HG02571 (cell line): ENCODE measurements at regions not wholly inside any gene's neighbourhood (a gene's known extent, or its start where the extent isn't known, plus 50 kb on each side); places are given as distances from the start of the nearest gene placed in this dataset.

Experiments
- ATAC-seq: cut with Tn5 transposase; IDR thresholded peaks from one replicate; pipeline ENCODE4 v1.9.1; 2021; ENCODE audit warnings: mild to moderate bottlenecking, moderate library complexity; ENCODE audit not compliant: unreplicated experiment

DNA sequence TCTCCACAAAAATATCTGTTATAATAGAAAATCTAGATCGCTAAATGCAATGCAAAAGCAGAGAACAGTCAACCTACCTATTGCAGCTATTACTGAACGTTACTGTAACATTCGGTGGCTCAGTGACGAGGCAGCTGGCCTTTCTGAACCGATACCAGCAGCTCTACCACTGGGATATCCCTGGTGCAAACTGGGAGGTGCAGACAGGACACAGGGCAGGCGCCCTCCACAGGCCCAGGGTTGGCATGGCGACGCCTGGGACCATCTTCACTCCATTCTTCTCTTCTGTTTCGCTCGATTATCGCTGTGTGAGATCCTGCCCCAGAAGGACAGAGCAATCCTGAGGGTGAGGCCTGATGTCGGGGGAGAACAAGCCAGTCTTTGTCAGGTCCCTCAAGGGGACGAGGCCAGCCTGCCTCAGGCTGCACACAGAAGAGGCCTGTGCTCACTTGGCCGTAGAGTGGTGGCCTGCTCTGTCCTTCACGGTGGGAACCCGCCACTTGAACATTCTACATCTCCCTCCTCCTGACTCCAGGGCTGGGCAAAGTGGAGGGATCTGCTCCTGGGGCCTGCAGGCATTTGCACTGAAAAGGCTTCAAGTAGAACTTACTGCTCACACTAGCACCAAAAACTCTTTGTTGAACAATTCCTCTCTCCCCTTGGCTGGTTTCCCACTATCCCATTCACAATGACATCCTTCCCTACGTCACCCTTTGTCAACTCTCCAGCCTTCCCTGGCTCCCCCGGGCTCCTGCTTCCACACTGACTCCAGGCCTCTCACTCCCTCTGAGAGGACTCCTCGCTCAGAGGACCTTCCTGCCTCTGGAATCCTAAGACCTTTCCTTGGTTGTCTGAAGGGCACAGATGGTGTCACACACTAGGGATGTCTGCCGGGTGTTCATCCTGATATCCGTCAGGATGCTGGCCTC lies 49.7 kb downstream of the CYRIA start:
- no peak for ATAC-seq

DNA sequence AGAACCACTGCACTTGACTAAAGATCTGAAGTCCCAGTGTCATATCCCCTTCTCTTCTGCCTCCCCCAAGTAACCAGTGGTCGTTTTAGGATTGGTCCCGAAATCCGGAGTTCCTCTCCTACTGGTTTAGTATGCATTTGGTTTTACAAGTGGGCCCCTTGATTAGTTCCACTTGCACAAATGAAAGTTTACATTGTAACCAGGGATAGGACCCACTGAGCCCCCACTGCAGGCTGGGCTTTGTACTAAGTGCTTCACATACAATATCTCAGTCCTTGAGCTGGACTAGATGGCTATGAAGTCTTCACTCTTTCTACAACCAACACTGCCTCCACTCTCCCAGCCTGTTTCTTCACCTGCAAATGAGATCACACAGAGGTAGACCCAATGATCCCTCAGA lies 50.4 kb downstream of the CYRIA start:
- no peak for ATAC-seq

DNA sequence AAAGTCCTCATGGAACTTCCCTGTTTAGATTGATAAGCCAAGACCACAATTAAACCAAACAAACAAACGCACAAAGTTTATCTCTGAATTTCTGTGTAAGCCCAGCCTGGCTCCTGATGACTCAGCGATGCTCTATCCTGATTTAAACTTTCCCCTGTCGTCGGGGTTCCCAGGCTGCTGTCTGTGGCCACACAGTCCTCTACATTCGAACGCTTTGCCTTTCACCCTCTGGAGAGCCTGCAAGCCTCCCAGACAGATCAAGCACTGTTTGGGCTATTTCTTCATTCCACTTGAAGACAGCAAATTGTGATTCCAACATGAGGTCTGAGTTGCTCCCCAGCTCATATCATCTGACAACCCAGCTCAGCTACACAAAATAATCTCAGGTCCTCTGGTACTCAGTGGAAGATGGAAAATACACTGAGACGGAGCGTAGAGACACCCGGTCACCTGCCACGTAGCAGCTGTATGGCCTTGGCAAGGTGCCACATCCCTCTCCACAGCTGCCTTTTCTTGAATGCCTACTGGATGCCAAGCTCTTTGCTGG lies 51.2 kb downstream of the CYRIA start:
- ATAC-seq = no peak

DNA sequence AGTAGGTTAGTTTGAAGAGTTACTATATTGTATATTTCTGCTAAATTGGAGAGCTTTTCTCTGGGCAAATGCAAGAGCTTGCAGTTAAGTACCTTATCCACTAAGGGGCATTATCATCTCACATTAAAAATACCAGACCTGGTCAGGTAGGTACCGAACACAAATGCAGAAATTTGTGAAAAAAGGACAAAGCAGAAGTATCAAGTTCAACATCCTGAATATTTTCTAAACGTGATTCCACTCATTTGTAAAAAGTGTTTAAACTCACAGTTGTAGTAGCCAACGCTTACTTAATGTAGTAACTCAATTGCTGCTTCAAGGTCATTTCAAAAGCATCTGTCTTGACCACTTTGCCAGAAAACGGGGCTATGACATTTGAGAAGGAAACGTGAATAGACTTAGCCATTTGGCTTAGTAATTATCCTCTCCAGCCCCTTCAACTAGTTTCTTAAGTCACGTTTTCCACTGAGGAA lies 52.1 kb downstream of the CYRIA start:
- ATAC-seq = no peak

DNA sequence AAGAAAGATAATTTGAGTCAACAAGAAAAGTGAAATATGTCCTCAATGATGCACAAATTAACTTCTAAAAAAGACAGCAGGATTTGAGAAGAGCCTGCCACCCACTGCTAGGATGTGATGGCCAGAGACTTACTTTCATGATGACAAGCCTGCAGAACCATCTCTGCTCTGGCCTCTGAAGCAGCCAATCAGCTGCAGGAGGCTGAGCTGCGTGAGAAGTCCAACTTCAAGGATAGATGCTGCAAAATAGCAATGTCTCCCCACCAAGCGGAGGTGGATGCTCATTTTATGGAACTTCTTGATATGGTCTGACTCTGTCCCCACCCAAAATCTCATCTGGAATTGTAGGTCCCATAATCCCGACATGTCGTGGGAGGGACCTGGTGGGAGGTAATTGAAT lies 53.1 kb downstream of the CYRIA start:
- no peak for ATAC-seq

DNA sequence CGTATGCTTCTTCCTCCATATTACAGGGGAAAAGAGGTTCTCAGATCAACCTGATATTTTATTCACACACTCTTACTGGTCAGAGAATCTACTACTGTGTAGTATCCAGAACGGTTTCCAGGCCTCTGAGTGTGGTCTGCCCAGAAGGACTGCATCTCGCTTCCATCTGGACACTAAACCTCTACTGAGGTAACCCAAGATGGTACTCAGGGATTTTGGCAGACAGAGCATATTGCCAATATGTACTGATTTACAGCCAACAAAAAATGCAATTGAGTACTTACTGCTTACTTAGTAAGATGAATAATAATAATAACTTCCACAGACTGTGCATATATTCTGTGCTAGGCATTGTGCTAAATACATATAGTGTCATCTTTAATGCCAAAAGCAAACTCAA lies 55.8 kb downstream of the CYRIA start:
- no peak for ATAC-seq

DNA sequence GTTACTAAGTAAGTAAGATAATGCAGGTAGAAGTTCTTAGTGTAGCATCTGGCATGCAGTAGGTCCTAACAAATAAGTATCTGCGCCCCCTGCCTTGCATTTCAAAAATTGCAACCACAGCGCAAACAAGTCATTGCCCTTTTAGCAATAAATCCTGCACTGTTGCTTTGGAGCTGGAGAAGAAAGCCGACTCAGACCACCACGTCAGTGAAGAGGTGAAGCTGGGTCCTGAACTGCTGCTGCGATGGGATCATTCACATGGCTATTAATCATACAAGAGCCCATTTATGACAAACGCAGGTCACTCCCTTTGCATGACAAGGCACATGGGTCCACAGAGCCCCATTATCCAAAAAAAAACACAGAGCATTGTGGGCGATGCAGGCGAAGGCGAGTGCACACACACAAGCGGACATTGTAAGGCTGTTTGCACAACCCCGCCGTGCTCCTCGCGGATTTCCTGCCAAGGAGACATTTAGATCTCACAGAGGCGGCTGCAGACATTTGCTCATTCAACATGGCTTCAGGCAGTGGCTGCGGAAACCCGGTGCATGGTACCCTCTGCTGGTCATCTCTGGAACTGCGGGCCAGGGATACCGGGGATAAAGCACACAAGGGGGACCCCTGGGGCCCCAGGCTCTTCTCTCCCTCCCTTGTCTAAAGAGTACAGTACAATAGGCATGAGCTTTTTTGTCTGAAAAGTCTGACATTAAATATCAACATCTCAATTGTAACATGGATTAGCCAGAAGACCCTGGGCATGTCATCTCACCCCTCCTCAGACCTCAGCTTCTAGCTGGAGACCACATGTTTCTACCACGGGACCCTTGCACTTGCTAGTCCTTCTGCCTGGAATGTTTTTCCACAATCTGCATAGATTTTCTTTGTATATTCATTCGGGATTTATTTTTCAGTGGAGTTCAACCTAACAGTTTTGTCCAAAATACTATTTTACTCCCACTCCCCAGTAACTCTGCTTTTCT lies 56.7 kb downstream of the CYRIA start:
- ATAC-seq = peak; percentile 91

DNA sequence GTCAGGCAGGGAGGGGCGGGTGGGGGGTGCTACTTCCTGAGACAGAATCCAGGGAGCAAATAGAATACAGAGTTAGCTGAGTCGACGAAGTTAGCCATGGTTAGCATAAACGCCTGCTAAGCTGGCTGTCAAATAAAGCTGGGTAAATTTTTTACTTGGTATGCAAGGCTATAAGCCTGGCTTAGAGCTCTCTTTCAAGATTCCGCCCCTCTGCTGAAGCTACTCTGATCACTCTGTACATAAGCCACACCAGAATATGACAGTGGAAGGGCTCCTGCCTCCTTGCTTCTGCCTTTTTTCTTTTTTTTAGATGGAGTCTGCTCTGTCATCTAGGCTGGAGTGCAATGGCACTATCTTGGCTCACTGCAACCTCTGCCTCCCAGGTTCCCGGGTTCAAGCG lies 58.3 kb downstream of the CYRIA start:
- ATAC-seq = no peak

DNA sequence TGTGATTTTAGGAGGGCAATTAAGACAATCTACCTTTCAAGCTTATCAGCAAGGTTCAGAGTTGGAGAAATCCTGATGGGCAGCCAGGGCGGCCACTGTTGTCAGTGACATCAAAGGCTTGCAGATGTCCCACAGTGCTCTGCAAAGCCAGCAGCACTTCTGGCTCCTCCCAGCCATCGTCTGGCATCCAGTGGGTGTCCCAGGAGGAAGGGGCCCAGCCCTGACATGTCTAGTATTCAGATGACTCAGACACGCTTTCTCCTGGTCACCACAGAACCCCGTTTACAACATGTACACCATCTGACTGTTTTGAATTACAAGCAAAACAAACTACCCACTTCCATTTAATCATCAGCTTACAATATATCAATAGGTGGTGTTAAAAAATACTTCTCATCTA lies 61.4 kb downstream of the CYRIA start:
- ATAC-seq = no peak

DNA sequence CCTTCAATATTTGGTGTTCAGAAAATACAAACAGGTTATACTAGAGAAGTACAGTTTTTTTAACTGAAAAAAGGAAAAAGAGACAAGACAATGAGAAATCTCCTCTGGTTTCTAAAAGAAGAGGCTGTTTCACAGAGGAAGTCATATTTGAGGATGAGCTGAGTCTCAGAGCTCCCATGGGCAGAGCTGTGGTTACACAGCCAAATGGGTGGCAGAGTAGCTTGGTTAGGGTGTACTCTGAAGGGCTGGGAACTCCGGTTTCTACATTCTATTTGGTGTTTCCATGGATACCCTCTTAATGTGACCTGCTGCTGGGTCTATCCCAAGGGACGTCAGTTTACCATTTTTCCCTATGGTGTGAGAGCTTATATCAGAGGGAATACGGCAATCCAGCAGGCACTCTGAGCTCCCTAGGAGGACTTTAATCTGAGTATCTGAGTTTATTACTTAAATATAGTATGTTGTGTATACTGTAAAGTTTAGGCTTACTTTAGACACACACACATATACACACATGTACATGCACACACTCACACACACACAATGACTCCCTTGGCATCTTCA lies 74.2 kb downstream of the CYRIA start:
- no peak for ATAC-seq

DNA sequence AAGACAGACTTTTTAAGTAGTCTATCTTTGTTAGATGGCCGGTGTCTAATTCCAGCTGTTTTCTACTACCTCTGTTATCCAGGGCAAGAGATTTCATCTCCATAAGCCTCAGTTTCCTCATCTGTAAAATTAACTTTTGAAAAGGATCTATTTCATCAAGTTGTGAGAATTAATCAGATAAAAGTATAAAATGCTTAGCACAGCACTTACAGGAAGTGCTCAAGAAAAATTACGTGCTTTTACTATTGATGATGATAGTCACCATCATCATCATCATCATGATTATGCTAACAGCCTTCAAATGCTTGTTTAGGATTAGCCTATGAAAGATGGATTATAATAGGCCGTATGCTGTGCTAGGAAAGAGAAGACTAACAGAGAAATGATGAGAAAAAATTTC lies 76.2 kb downstream of the CYRIA start:
- no peak for ATAC-seq

DNA sequence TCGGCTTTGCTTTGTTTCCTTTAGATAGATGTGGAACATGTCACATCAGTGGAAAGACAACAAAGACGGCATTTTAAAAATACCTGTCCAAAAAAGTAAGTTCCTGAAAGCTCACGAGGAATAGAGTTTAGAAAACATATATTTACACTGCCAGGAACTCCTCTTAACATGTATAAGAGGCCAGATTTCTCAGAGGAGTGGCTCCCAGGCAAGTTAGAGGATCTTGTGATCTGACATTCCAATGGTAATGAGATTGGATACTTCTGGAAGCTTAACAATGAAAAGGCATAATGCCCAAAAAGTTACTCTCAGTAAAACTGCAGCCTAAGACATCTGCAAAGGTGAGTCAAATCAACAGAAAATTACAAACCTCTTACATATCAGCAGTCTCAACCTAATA lies 77.1 kb downstream of the CYRIA start:
- no peak for ATAC-seq

DNA sequence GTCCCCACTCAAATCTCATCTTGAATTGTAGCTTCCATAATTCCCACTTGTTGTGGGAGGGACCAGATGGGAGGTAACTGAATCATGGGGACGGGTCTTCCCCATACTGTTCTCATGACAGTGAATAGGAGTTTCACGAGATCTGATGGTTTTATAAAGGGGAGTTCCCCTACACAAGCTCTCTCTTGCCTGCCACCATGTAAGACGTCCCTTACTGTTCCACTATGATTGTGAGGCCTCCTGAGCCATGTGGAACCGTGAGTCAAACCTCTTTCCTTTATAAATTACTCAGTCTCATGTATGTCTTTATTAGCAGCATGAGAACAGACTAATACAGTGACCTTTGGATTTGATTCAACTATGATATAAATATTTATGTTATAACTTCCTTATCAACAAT lies 78.0 kb downstream of the CYRIA start:
- no peak for ATAC-seq

DNA sequence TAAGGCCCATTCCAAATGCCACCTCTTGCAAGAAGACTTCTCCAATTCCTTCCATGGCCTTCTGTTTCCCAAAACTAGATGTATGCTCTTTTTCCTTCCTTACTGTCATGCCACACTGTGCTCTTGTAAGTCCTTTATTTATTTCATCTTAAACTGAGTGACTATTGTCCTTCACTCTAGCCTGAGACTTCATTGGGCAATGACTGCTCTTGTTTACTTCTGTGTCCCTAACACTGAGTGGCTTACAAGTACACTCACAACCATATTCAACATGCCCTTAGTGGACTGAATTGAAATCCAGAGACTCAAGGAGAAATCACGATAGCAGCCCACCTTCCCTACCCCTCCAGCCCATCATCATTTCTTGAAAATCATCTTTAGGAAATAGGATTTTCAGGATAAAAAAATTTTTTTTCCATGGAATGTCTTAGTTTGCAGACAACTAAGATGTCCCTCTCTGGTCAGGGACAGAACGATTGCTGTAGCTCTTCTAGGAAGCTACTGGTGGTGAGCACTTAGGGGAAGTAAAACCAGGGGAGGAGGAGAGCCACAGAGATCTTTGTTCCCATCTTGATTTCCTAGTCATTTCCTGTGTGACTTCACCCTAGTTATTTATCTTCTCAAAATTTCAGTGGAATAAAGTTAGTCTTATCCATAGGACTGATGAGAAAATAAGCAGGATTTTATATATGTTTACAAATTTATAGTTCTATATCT lies 80.7 kb downstream of the CYRIA start:
- no peak for ATAC-seq

DNA sequence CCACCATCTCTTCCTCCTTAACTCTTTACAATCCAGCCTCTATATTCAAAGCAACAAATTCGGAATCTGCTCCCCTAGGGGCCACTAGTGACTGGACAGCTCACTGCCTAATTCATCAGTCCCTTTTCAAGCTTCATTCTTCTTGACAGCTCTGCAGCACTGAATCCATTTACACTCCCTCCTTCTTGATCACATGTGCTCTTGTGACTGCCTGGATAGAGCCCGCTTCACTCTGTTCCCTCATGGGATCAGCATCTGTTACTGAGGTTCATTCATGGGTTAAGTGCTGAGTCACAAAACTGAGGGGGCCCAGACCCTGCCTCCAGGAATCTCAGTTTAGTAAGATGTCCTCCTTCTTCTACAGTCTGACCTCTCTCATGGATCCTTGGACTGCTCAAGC lies 81.5 kb downstream of the CYRIA start:
- ATAC-seq = no peak

DNA sequence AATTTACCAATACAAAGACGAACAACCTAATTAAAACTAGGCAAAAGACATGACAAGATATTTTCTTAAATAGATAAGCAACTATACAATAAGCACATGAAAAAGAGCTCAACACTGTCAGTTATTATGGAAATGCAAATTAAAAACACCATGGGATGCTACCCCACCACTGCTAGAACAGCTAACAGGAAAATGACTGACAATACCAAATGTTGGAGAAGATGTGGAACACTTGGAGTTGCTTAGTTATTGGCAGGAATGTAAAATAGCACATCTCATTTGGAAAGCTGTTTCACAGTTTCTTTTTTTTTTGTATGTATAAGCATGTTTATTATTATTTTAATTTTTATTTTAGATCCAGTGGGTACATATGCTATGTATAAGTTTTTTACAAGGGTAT lies 84.4 kb downstream of the CYRIA start:
- ATAC-seq = no peak

DNA sequence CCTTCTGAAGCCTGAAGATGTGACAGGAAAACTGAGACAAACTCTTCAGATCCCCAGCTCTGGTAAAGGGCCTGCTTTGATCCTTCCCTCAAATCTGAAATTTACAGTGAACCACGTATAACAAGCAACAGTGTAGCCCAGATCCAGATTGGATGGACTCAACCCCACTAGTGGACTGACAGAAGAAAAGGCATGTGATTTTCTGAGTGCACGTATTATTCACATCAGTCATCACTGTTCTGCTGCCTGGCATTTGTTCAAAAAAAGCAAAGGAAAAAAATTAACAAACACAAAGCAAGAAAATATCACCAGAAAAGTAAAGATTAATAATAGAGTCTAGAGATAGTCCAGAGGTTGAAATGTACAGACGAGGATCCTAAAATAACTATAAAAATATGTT lies 87.6 kb downstream of the CYRIA start:
- no peak for ATAC-seq

DNA sequence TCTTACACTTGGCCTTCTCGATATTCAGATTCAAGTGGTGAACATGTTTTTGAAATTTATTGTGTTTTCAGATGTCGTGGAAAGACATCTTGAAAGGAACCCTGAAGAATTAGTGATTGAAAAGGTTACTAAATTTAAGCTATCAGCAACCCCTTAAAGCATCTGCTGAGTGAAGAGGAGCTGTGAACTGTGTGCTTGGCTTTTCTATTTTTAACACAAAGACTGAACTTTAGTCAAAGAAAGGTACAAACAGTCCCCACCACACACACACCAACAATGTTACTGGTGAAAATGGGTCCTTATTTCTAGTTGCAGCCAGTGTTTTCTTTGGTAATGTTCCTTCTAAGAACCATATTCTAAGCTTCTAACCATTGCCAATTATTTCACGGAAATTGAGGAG lies 95.1 kb downstream of the CYRIA start:
- ATAC-seq = no peak

DNA sequence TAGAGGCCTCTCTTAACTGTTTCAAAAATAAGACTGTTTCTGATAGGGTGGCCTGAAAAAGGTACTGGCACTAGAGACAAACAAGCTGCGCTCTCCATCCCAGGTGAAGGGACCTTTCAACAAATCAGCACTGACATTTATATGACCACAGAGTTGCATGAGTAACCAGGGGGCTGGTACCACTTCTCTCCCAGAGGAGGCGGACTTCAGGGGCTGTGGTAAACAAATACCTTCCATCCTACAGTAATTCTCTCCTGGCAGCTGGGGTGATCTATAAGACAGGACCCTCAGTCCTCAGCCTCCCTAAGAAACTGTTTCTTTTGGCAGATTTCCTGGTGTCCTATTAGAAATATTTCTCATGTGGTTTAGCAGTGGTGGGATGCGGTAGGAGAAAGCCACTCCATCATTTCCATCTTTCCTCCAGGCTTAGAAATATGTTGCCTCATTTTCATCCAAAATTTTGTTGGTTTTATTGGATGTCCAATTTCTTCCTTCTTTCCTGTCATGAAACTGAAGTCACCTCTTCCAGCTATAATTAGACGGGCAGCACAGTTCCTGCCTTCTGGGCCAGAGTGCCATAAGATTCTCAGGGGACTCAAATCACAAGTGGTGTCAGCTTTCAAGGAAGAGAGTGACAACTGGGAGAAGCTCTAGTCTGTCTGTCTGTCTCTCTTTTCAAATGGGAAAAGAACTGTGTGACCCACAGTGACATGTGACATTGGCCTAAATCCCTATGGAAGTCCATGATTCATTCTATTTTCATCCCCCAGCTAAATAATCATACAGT lies 96.4 kb downstream of the CYRIA start:
- no peak for ATAC-seq

DNA sequence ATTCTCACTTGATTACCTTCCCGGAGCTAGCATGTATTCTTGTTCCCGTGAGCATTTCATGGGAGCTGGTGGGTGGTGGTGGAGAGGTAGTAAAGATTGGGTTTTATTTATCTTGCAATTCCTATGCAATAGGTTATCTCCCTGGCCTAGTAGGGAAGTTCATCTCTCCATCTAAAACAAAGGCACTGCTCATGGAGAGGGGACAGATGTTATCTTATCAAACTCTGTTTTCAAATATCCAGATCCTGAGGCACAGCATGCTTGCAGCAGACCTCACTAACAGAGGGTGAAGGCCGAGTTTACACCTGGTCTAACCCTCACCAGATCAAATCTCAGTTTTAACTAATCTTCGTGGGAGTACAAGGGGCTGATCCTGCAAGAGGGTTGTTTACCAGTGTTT lies 98.9 kb downstream of the CYRIA start:
- ATAC-seq = no peak
